Brain microvascular endothelial cell (primary cell): ENCODE measurements at regions not wholly inside any gene's neighbourhood (a gene's known extent, or its start where the extent isn't known, plus 50 kb on each side); places are given as distances from the start of the nearest gene placed in this dataset.
"Not testable (repeated sequence)": the region's sequence is repeated elsewhere in the genome, so short reads cannot be mapped to it uniquely, and the experiment has no call there.

Experiments used
- DNase-seq: peaks from one replicate; pipeline ENCODE4 v3.0.0-alpha.2; 2020
- H3K27ac ChIP-seq: fragments of 250-450 bp; sonication (Bioruptor Pico); 2 replicates; pipeline ENCODE4 v1.5.1; 2020; ENCODE audit warnings: mild to moderate bottlenecking, moderate library complexity
- H3K27me3 ChIP-seq: fragments of 250-450 bp; sonication (Bioruptor Pico); replicated peaks from 2 replicates; pipeline ENCODE4 v1.5.1; 2020; ENCODE audit warnings: mild to moderate bottlenecking
- H3K36me3 ChIP-seq: fragments of 250-450 bp; sonication (Bioruptor Pico); replicated peaks from 2 replicates; pipeline ENCODE4 v1.5.1; 2020; ENCODE audit warnings: mild to moderate bottlenecking
- H3K4me3 ChIP-seq: 2 replicates; pipeline ENCODE4 v1.5.1; 2011; ENCODE audit warnings: low read depth, mild to moderate bottlenecking, control low read depth, low read length, moderate library complexity
- in situ Hi-C: cut with HindIII; loops from 2 replicates; pipeline ENCODE4 v1.10.0; 2017; ENCODE audit warnings: low sequenced_read_pairs, low pct_ligation_motif_present
- TF ChIP-seq, protein P1 (sequence below): IDR thresholded peaks from 2 replicates; pipeline ENCODE4 v1.5.1; 2011; ENCODE audit warnings: low read depth, mild to moderate bottlenecking, moderate library complexity, low read length, control low read depth, inconsistent platforms; ENCODE audit errors: missing control alignments

DNA sequence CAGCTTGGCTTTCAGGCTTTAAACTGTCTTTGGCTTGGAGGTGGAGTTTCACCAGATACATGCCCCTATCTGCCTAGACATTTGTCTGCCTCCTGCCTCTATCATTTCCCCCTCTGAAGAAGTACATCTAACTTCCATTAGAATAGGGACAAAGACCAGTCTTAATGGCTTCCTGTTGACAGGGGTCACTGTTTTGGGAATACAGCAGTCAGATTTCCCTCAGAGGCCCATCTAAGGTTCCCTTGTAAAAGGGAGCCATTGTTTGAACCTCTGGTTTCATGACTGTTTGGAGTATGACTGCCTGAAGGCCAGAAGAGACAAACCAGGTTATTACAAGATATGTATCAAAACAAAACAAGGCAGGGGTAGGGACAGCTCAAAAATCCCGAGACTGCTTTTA is 665.7 kb upstream of the GJE1 start:
- Histone ChIP-seq H3K4me3 (no peak overlapping the region), H3K36me3 (no peaks in the 10 kb centered on the region), H3K27ac (no peak overlapping the region), H3K27me3 (no peaks in the 10 kb centered on the region)
- no peak for DNase-seq
- TF ChIP-seq, protein P1, sequence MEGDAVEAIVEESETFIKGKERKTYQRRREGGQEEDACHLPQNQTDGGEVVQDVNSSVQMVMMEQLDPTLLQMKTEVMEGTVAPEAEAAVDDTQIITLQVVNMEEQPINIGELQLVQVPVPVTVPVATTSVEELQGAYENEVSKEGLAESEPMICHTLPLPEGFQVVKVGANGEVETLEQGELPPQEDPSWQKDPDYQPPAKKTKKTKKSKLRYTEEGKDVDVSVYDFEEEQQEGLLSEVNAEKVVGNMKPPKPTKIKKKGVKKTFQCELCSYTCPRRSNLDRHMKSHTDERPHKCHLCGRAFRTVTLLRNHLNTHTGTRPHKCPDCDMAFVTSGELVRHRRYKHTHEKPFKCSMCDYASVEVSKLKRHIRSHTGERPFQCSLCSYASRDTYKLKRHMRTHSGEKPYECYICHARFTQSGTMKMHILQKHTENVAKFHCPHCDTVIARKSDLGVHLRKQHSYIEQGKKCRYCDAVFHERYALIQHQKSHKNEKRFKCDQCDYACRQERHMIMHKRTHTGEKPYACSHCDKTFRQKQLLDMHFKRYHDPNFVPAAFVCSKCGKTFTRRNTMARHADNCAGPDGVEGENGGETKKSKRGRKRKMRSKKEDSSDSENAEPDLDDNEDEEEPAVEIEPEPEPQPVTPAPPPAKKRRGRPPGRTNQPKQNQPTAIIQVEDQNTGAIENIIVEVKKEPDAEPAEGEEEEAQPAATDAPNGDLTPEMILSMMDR, result no peak
- in situ Hi-C loops, result no loop called here

DNA sequence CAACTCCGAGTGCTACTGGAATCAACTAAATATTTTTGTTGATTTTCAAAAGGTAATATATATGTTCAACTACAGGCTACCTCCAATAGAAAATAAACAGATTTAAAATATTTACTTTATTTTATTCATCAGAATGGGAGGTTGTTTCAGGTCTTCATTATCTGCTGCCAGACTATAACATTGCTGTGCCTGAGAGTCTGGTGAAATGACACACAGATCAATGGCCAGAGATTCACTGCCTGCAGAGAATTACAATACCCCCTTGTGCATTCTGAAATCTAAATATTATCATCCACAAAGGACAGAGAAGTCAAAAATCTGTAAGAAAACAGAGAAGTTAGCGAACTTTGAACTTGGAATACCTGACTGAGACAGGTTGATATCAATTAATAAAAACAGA is 667.8 kb upstream of the GJE1 start:
- in situ Hi-C loops, result no loop called here
- Histone ChIP-seq H3K27ac (no peak overlapping the region), H3K36me3 (no peaks in the 10 kb centered on the region), H3K4me3 (no peak overlapping the region), H3K27me3 (no peaks in the 10 kb centered on the region)
- TF ChIP-seq, protein P1, result no peak
- DNase-seq, result no peak

DNA sequence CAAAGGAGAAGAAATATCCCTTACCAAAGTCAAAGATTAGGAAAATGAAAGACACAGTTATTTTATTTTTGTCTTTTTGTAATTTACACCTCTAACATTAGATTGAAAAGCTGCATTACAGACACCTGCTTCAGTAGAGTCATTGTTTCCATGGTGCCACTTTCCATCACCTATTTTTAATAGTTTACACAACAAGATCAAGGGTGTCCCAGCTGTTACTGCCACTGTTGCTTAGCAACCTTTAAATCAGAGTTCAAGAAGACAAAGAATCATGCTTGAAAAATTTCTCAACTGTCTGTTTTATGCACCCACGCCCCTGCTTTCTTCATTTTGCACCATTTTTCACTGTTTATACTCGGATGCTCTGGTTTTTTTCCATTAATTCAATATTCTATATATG is 668.2 kb upstream of the GJE1 start:
- in situ Hi-C loops, result no loop called here

DNA sequence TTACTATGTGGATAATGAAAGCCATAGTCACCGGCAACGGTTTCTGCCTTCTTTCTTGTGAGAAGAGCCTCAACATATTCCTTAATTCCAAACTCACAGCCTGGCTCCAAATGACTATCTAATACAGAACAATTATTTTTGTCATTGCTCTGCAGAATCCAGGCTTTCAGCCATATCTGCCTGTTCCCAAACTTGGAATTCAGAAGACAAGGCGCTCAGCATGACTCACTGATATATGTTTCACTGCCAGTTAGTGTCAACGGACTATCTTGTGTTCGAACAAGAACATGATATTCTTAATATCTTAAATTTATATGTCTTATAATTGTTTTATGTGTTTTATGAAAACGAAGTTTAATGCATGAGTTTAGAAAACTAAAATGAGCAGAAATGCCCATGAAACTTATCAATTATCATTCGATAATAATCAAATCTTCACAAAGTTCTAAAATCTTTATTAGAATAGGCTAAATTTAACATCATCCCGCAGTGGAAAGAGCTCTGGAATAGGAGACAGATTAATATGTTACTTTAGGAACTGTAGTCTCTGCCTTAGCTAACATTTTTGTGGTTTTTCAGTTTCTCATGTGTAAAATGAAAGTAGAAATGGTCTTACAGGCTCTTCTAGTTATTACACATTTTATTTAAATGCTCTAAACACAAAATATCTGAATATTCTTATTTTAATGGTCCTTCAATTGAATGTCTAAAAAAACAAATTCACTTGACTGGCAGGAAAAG is 669.3 kb upstream of the GJE1 start:
- no peak overlapping the region for H3K4me3 ChIP-seq

More for the DNA sequence above, 668.2 kb upstream of the GJE1 start:
- DNase-seq, result peak; percentile 73
- Histone ChIP-seq H3K27ac (no peak overlapping the region), H3K36me3 (no peaks in the 10 kb centered on the region), H3K4me3 (no peak overlapping the region), H3K27me3 (no peaks in the 10 kb centered on the region)
- TF ChIP-seq, protein P1, result no peak

DNA sequence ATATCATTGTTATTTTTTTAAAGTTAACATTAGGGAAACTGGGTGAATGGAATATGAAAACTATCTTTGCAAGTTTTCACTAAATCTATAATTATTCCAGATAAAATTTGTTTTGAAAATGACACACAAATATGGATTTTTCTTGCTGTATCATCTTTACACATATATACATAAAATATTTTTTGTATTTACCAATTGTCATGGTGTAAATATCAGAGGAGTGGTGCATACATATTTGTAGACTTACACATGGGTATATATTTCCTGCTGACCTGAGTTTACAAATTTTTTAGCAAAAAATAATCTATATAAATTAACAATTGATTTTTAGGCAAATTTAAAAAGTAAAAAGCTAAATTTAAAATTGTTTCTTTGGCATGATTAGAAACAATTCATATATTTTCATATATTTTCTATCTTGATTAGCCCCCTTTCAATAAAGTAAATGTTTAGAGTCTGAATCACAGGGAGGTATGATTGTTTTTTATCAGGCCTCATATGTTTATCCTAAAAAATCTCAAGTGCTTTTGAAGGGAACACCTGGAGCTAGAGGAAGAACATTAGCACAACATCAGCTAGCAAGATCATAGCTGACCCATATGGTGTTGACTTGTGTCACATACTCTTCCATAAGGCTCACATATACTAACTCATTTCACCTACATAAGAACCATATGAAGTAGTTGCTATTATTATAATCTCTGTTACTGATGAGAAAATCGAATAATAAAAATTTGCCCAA is 671.8 kb upstream of the GJE1 start:
- H3K4me3 ChIP-seq, result no peak overlapping the region
- no peak overlapping the region for H3K27ac ChIP-seq
- no peaks in the 10 kb centered on the region for H3K27me3 ChIP-seq
- no peak for DNase-seq
- in situ Hi-C loops, result no loop called here
- H3K36me3 ChIP-seq, result no peaks in the 10 kb centered on the region
- TF ChIP-seq, protein P1, result no peak

More for the DNA sequence above, 669.3 kb upstream of the GJE1 start:
- H3K27me3 ChIP-seq, result no peaks in the 10 kb centered on the region
- peak; percentile 58 for DNase-seq
- TF ChIP-seq, protein P1, result no peak
- no peaks in the 10 kb centered on the region for H3K36me3 ChIP-seq
- H3K27ac ChIP-seq, result peak overlapping the region; percentile 59
- in situ Hi-C loops, result no loop called here

DNA sequence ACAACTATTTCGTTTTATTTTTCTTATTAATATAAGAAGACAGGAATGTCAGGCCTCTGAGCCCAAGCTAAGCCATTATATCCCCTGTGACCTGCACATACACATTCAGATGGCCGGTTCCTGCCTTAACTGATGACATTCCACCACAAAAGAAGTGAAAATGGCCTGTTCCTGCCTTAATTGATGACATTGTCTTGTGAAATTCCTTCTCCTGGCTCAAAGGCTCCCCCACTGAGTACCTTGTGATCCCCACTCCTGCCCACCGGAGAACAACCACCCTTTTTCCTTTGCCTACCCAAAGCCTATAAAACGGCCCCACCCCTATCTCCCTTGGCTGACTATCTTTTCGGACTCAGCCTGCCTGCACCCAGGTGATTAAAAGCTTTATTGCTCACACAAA is 672.5 kb upstream of the GJE1 start:
- H3K27ac ChIP-seq, H3K36me3 ChIP-seq, in situ Hi-C loops: not testable (repeated sequence)

DNA sequence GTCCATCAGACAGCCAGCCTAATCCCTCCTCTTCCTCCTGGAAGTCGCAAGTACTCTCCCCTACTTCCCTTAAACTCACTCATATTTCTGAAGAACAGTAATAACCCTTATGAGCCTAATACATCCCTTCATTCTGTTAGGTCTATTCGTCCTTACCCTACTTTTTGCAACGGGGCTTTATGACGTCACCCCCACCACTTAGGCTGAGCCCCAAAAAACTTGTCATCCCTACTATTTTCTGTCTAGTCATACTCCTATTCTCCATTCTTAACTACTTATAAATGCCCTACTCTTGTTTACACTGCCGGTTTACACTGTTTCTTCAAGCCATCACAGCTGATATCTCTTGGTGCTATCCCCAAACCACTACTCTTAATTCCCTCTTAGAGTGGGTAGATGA is 674.7 kb upstream of the GJE1 start:
- H3K27ac ChIP-seq, in situ Hi-C loops, H3K4me3 ChIP-seq, H3K27me3 ChIP-seq, H3K36me3 ChIP-seq, DNase-seq: not testable (repeated sequence)

More for the DNA sequence above, 672.5 kb upstream of the GJE1 start:
- not testable (repeated sequence) for DNase-seq, H3K27me3 ChIP-seq, H3K4me3 ChIP-seq
